ENCODE measurements at regions not wholly inside any gene's neighbourhood (a gene's known extent, or its start where the extent isn't known, plus 50 kb on each side); places are given as distances from the start of the nearest gene placed in this dataset.

DNA sequence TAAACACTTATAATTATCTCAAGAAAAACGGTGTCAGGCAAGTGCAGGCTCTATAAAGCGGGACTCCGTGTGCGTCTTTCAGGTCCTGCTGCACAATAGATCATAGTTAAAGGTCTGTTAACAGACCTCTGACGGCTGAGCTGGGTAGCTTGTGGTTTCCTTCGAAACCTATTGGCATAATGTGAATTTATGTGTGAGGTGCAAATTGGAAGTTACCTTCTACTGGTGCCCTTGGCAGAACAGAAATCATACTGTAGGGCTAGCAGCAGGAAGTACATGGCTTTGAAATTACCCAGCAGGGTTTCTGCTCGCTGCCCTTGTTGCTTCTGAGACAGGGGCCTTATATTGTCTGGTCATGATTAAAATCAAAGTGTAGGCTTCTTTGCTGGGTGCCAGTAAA, 216.4 kb upstream of the HAND2 start:
- H3K4me1 ChIP-seq (ENCODE audit: control insufficient read depth, low read length) = no peaks in the 10 kb centered on the region
- H3K4me2 ChIP-seq (ENCODE audit: low read length) = no peak overlapping the region
- no peak overlapping the region for H3K27ac ChIP-seq (ENCODE audit: low read depth, low read length)
- TF ChIP-seq, protein P1, sequence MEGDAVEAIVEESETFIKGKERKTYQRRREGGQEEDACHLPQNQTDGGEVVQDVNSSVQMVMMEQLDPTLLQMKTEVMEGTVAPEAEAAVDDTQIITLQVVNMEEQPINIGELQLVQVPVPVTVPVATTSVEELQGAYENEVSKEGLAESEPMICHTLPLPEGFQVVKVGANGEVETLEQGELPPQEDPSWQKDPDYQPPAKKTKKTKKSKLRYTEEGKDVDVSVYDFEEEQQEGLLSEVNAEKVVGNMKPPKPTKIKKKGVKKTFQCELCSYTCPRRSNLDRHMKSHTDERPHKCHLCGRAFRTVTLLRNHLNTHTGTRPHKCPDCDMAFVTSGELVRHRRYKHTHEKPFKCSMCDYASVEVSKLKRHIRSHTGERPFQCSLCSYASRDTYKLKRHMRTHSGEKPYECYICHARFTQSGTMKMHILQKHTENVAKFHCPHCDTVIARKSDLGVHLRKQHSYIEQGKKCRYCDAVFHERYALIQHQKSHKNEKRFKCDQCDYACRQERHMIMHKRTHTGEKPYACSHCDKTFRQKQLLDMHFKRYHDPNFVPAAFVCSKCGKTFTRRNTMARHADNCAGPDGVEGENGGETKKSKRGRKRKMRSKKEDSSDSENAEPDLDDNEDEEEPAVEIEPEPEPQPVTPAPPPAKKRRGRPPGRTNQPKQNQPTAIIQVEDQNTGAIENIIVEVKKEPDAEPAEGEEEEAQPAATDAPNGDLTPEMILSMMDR (IDR thresholded peaks at IDR 0.05; ENCODE audit: low read depth, low read length, poor library complexity, severe bottlenecking) = no peak
- no peak for TF ChIP-seq EZH2phosphoT487 (IDR thresholded peaks at IDR 0.05; ENCODE audit: borderline replicate concordance, low read length)
- H3K4me3 ChIP-seq (ENCODE audit: low read length) = no peak overlapping the region
- no peaks in the 10 kb centered on the region for H4K20me1 ChIP-seq (ENCODE audit: control insufficient read depth, insufficient read depth, low read depth, low read length)
- H3K36me3 ChIP-seq (ENCODE audit: control insufficient read depth, low read length) = no peaks in the 10 kb centered on the region
- H3F3A ChIP-seq (ENCODE audit: control insufficient read depth, insufficient read depth) = no peaks in the 10 kb centered on the region
- no peaks in the 10 kb centered on the region for H3K9me2 ChIP-seq (replicated peaks; ENCODE audit: control insufficient read depth, low read length)
- no peaks in the 10 kb centered on the region for H3K27me3 ChIP-seq (ENCODE audit: control insufficient read depth, low read length)
- H3K9me3 ChIP-seq (ENCODE audit: control insufficient read depth, insufficient read depth, low read length) = no peaks in the 10 kb centered on the region
- no peaks in the 10 kb centered on the region for H3K79me2 ChIP-seq (ENCODE audit: control insufficient read depth, low read length)

DNA sequence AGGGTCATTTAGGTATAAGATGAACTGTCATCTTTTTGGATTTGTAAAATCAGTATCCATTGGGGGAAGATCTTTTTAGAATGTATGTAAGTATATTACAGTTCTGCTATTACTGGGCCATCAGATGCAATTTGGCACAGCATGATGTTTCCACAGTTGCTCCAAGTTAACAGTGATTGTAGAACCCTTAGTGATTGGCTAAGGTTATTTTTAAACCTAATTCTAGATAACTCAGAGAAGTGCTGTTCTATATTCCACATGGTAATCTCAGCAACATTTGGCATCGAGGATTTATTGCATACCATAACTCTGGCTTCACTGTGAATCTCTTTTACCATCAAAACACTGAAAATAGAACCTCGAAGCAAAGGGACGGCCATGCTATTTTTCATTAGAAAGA, 215.7 kb upstream of the HAND2 start:
- TF ChIP-seq, protein P1 (IDR thresholded peaks at IDR 0.05; ENCODE audit: low read depth, low read length, poor library complexity, severe bottlenecking) = no peak
- TF ChIP-seq EZH2phosphoT487 (IDR thresholded peaks at IDR 0.05; ENCODE audit: borderline replicate concordance, low read length) = no peak
- Histone ChIP-seq H3K27ac (ENCODE audit: low read depth, low read length) (no peak overlapping the region), H3K27me3 (ENCODE audit: control insufficient read depth, low read length) (no peaks in the 10 kb centered on the region)

DNA sequence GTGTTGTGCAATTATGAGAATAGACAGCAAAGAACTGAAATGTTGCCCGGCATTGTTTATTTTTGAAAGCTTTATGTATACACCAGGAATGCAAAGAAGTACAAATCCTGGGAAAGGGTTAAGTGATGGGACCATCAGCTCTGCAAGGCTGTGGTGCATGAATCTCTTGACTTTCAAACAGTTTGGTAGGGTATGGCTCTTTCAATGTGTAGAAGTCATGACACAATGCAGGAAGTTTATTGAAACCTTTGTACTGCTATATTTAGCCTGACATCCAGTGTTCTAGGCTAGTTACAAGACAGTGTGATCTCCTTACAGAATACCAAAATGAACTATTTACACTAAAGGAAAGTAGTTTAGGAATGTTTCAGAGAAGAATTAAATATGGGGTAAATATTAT, 206.8 kb upstream of the HAND2 start:
- no peaks in the 10 kb centered on the region for H3F3A ChIP-seq (ENCODE audit: control insufficient read depth, insufficient read depth)
- TF ChIP-seq, protein P1 (IDR thresholded peaks at IDR 0.05; ENCODE audit: low read depth, low read length, poor library complexity, severe bottlenecking) = no peak
- TF ChIP-seq EZH2phosphoT487 (IDR thresholded peaks at IDR 0.05; ENCODE audit: borderline replicate concordance, low read length) = no peak
- H3K36me3 ChIP-seq (ENCODE audit: control insufficient read depth, low read length) = no peaks in the 10 kb centered on the region
- no peaks in the 10 kb centered on the region for H3K27me3 ChIP-seq (ENCODE audit: control insufficient read depth, low read length)
- no peaks in the 10 kb centered on the region for H3K9me3 ChIP-seq (ENCODE audit: control insufficient read depth, insufficient read depth, low read length)
- no peaks in the 10 kb centered on the region for H3K79me2 ChIP-seq (ENCODE audit: control insufficient read depth, low read length)
- H3K4me1 ChIP-seq (ENCODE audit: control insufficient read depth, low read length) = no peaks in the 10 kb centered on the region
- no peaks in the 10 kb centered on the region for H4K20me1 ChIP-seq (ENCODE audit: control insufficient read depth, insufficient read depth, low read depth, low read length)
- H3K27ac ChIP-seq (ENCODE audit: low read depth, low read length) = no peak overlapping the region
- no peaks in the 10 kb centered on the region for H3K9me2 ChIP-seq (replicated peaks; ENCODE audit: control insufficient read depth, low read length)
- H3K4me2 ChIP-seq (ENCODE audit: low read length) = no peak overlapping the region
- H3K4me3 ChIP-seq (ENCODE audit: low read length) = no peak overlapping the region

More for the DNA sequence above, 215.7 kb upstream of the HAND2 start:
- no peak overlapping the region for H3K4me2 ChIP-seq (ENCODE audit: low read length)
- no peaks in the 10 kb centered on the region for H3K79me2 ChIP-seq (ENCODE audit: control insufficient read depth, low read length)
- H3F3A ChIP-seq (ENCODE audit: control insufficient read depth, insufficient read depth) = no peaks in the 10 kb centered on the region
- H3K9me3 ChIP-seq (ENCODE audit: control insufficient read depth, insufficient read depth, low read length) = no peaks in the 10 kb centered on the region
- H3K4me3 ChIP-seq (ENCODE audit: low read length) = no peak overlapping the region
- no peaks in the 10 kb centered on the region for H3K9me2 ChIP-seq (replicated peaks; ENCODE audit: control insufficient read depth, low read length)
- no peaks in the 10 kb centered on the region for H4K20me1 ChIP-seq (ENCODE audit: control insufficient read depth, insufficient read depth, low read depth, low read length)
- no peaks in the 10 kb centered on the region for H3K4me1 ChIP-seq (ENCODE audit: control insufficient read depth, low read length)
- H3K36me3 ChIP-seq (ENCODE audit: control insufficient read depth, low read length) = no peaks in the 10 kb centered on the region

DNA sequence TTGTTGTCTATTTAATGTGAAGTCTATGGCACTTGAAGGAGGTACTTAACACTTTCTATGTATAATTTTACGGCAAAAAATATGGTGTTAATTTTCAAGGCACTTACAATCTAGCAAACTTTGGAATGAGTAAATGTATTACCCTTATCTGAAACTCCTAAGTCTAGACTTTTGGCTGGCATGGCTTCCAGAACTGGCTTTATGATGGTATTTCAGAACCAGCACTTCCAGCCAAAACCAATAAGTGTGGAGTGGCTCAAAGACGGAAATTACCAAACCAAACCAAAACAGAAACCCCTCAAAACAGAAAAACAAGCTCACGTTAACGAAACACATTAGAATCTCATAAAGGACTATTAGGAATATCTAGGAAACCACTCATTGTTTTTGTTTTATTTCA, 205.6 kb upstream of the HAND2 start:
- H3F3A ChIP-seq (ENCODE audit: control insufficient read depth, insufficient read depth) = no peaks in the 10 kb centered on the region
- no peak overlapping the region for H3K4me3 ChIP-seq (ENCODE audit: low read length)
- H3K9me3 ChIP-seq (ENCODE audit: control insufficient read depth, insufficient read depth, low read length) = no peaks in the 10 kb centered on the region
- no peaks in the 10 kb centered on the region for H3K79me2 ChIP-seq (ENCODE audit: control insufficient read depth, low read length)
- no peak overlapping the region for H3K4me2 ChIP-seq (ENCODE audit: low read length)
- no peaks in the 10 kb centered on the region for H3K36me3 ChIP-seq (ENCODE audit: control insufficient read depth, low read length)
- H3K4me1 ChIP-seq (ENCODE audit: control insufficient read depth, low read length) = no peaks in the 10 kb centered on the region
- H3K9me2 ChIP-seq (replicated peaks; ENCODE audit: control insufficient read depth, low read length) = no peaks in the 10 kb centered on the region
- no peaks in the 10 kb centered on the region for H4K20me1 ChIP-seq (ENCODE audit: control insufficient read depth, insufficient read depth, low read depth, low read length)
- no peak overlapping the region for H3K27ac ChIP-seq (ENCODE audit: low read depth, low read length)
- no peaks in the 10 kb centered on the region for H3K27me3 ChIP-seq (ENCODE audit: control insufficient read depth, low read length)
- no peak for TF ChIP-seq EZH2phosphoT487 (IDR thresholded peaks at IDR 0.05; ENCODE audit: borderline replicate concordance, low read length)
- TF ChIP-seq, protein P1 (IDR thresholded peaks at IDR 0.05; ENCODE audit: low read depth, low read length, poor library complexity, severe bottlenecking) = no peak
